GM19452 (cell line): ENCODE measurements at regions not wholly inside any gene's neighbourhood (a gene's known extent, or its start where the extent isn't known, plus 50 kb on each side); places are given as distances from the start of the nearest gene placed in this dataset.
"Not testable (repeated sequence)": the region's sequence is repeated elsewhere in the genome, so short reads cannot be mapped to it uniquely, and the experiment has no call there.

Experiments used
- ATAC-seq: cut with Tn5 transposase; IDR thresholded peaks from one replicate; pipeline ENCODE4 v1.9.1; 2021; ENCODE audit not compliant: unreplicated experiment

DNA sequence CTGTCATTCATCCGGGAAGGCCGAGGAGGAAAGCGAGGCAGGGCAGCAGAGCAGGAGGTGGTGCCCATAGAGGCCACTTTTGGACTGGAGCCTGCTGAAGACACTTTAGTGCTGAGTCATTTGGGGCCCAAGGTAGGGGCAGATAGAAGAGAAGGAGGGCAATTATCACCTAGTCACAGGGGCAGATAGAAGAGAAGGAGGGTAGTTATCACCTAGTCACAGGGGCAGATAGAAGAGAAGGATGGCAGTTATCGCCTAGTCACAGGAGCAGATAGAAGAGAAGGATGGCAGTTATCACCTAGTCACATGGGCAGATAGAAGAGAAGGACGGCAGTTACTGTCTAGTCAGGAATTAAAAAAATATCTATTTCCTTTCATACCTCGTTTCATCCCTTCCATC is 1372.6 kb downstream of the FOXD4L5 start:
- ATAC-seq, result not testable (repeated sequence)

GRCh38 chr9:63909076-63909475 is 1375.9 kb downstream of the FOXD4L5 start:
- not testable (repeated sequence) for ATAC-seq

DNA sequence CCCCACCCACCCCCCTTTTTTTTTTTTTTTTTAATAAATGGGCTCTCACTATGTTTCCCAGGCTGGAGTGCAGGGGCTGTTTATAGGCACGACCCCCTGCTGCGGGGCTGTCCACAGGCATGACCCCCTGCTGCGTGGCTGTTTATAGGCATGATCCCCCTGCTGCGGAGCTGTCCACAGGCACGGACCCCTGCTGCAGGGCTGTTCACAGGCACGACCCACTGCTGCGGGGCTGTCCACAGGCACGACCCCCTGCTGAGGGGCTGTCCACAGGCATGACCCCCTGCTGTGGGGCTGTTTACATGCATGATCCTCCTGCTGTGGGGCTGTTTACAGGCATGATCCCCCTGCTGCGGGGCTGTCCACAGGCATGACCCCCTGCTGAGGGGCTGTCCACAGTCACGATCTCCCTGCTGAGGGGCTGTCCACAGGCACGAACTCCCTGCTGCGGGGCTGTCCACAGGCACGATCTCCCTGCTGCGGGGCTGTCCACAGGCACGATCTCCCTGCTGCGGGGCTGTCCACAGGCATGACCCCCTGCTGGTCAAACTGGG is 1385.3 kb downstream of the FOXD4L5 start:
- not testable (repeated sequence) for ATAC-seq

- not testable (repeated sequence) for ATAC-seq
Measured at GRCh38 chr9:63881386-63881785, 1403.6 kb downstream of the FOXD4L5 start.

GRCh38 chr9:63876380-63876779 is 1408.6 kb downstream of the FOXD4L5 start:
- not testable (repeated sequence) for ATAC-seq

DNA sequence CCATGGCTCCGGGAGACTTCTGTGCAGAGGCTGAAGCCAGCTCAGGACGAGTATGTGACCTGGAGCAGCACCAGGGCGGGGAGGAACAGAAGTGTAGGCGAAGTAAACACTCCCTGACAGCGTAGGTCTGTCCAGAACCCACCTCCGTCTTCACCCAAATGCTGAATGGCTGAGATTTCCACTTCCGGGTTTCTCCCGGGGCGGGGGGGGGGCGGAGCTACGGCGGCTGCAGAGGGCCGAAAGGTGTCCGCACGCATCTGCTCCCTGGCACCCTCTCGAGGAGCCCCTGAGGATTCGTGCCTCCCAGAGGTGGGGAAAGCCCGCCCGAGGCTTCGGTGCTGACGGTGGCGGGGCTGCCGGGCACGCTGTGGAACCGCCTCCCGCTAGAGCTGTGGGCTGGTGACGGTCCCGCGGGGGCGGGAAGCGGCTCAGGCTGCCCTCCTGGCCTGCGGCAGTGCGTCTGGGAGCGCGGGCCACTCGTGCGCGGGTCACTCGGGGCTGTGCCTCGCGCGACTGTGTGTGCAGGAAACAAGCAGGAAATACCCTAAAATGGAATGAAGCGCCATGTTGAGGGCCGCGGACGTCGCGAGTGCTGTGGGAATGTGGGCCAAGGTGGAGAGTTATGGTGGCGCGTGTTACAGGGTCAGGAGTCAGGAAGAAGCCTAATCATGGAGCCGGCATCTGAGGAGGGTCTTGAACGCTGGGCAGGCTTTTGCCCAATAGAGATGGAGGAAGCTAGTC is 1425.4 kb downstream of the FOXD4L5 start:
- no peak for ATAC-seq

DNA sequence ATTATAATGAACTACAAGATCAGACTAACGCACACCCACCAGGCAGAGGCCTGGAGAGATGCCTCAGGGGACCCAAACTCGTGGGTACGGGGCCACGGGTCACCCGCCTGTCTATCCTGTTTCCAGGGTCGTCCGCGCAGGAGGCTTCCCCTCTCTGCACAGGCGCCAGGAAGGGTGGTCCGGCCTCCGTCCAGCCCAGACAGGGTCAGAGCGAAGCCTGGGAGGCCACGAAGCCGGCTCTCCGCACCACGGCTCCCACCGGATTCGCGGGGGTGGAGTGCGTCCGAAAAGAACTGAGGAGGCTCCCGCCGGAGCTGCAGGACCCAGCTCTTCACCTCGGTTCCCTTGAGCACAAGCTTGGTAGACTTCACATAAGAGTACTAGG is 1425.9 kb downstream of the FOXD4L5 start:
- not testable (repeated sequence) for ATAC-seq

DNA sequence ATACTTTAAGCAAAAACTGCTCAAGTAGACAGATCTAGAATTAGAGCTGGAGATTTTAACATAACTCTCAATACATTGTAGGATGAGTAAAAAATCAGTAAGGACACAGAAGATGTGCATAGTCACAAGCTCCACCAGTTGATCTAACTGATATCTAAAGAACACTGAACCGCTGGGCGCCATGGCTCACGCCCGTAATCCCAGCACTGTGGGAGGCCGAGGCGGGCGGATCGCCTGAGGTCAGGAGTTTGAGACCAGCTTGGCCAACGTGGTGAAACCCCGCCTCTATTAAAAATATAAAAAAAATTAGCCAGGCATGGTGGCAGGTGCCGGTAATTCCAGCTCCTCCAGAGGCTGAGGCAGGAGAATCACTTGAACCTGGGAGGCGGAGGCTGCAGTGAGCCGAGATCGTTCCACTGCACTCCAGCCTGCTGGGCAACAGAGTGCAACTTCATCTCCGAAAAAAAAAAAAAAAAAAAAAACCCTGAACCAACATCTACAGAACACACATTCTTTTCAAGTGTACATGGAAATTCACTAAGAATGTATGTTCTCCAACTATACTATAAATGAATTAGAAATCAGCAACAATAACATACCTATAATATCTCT is 1431.8 kb downstream of the FOXD4L5 start:
- ATAC-seq, result not testable (repeated sequence)

DNA sequence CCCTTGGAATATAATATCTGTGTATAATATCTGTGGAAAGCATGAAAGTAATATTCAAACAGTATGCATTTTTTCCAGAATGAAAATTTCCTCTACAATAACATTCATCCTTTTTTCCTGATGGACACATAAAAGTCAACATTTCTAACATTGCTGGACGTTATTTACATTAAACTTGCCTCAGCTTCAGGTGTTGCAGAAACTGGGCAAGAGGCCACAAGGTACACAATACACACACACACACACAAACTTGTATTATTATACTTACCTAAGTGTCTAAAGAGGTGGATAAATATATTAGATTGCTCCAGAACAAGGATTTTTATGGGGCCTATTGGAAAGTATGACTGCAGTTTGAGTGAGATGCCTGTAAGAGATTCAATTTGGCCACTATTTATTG is 1460.2 kb downstream of the FOXD4L5 start:
- ATAC-seq, result not testable (repeated sequence)

DNA sequence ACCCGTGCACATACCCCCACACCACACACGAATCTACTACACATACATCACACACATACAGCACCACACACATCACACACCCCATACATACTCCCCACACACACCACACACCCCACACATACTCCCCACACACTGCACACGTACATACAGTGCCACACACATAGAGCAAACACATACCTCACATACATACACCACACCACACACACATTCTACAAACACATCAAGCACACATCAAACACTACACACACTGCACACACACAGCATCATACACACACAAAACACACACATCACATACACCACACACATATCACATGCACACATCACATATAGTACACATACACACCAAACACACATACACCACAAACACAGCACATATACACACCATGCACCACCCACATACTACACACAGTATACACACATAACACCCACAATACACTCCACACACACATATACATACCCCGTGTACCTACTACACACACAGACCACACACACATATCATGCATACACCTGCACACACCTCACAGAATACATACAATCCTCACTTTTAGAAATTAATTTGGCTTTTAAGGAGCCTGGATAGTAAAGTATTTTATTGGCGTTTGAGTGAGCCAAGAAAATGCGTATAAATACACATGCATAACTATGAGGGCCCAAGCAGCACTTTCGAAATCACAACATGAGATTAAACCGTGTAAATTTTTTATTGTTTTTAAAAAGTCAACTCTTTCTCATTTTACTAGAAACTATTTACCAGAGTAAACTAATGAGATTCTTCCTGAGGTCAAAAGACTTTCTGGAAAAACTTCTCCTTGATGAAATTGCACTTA is 1461.4 kb downstream of the FOXD4L5 start:
- not testable (repeated sequence) for ATAC-seq

DNA sequence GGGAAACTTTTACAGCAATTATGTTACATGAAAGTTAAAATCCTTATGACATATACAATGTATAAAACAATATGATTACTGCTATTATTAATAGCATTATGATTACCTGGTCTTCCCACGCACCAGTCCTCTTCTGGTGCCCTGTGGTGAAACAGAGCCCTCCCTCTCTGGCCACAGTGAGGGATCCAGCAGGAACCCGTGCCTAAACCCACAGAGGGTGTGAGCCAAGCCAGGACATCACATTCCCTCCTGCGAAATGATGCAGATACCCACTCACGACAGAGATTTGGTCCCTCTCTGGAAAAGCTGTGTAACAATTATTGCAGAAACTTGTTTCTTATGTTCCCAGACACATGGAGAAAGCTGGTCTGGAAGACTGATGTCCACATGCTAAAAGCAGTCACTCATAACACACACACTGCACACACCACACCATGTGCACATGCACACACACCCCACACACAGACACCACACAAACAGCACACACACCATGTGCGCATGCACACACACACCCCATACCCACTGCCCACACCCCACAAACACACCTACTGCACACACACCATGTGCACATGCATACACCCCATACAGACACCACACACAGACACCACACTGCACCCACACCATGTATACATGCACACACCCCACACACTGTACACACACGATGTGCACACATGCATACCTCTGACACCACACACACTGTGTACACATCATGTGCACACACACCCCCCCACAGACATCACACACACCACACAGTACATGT is 1462.2 kb downstream of the FOXD4L5 start:
- ATAC-seq, result not testable (repeated sequence)

GRCh38 chr9:63821293-63821692 is 1463.7 kb downstream of the FOXD4L5 start:
- not testable (repeated sequence) for ATAC-seq

- not testable (repeated sequence) for ATAC-seq
Measured at GRCh38 chr9:63820882-63821281, 1464.1 kb downstream of the FOXD4L5 start.

- not testable (repeated sequence) for ATAC-seq
Measured at GRCh38 chr9:63820383-63820782, 1464.6 kb downstream of the FOXD4L5 start.

- peak; percentile 66 for ATAC-seq
Measured at GRCh38 chr9:63817622-63818518, 1467.1 kb downstream of the FOXD4L5 start.

DNA sequence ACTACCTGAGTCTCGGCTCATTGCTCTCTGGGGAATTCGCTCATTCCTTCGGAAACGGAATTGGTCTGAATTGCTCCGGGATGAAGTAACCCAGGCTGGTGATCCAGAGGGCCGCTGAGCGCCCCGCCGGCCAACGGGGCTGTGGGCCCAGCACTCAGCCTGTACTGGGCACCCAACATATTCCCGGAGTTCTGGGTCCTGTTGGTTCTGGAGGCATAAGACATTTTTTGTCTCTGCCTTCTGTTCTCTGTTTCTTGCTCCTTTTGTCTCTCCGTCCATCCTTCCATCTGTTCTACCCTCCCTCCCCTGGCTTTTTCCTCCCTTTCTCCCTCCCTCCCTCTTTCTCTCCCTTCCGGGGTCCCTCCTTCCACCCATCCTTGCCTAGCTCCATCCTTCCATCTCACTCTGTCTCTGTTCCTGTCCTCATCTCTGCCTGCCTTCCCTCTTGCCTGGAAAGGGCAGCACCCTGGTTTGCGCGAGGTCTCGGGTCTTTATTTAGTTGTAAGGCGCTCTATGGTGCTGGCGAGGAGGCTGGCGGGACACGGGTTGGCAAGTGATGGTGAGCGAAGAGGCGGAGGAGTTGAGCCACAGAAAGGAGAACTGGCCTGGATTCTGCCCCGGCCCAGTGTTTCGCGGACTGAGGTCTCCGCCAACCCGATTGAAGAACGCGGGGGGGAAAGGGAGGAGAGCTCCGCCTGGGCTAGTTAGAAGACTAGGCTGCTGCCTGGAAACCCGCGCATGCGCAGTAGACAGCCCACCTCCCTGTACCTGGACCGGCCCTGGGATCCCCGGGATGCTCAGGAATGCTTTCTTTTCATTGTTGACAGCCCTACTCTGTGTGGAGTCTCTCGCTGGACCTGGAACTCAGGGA is 1468.0 kb downstream of the FOXD4L5 start:
- peak; percentile 56 for ATAC-seq

GRCh38 chr9:63814970-63815669 is 1469.9 kb downstream of the FOXD4L5 start:
- not testable (repeated sequence) for ATAC-seq
